Gastrocnemius medialis (tissue), 4 donors: ENCODE measurements at regions not wholly inside any gene's neighbourhood (a gene's known extent, or its start where the extent isn't known, plus 50 kb on each side); places are given as distances from the start of the nearest gene placed in this dataset.

Experiments
- CTCF ChIP-seq, 5 experiments: fragments of 450-650 bp in 3 of 5; fragments of 200-600 bp in 2 of 5; sonication (generic) in 2 of 5; IDR thresholded peaks in 4 of 5; conservative IDR thresholded peaks in 1 of 5; 1 replicate in 4 of 5; 2 replicates in 1 of 5; pipeline ENCODE4 v1.5.1; 2016 to 2019; ENCODE audit warnings: antibody characterized with exemption in 5 of 5, mild to moderate bottlenecking in 3 of 5, moderate library complexity in 3 of 5
- POLR2A ChIP-seq, 2 donors: fragments of 450-650 bp; IDR thresholded peaks; one replicate each; pipeline ENCODE4 v1.6.1; 2017; ENCODE audit warnings: antibody characterized with exemption in 2 of 2, mild to moderate bottlenecking in 2 of 2, moderate library complexity in 2 of 2

DNA sequence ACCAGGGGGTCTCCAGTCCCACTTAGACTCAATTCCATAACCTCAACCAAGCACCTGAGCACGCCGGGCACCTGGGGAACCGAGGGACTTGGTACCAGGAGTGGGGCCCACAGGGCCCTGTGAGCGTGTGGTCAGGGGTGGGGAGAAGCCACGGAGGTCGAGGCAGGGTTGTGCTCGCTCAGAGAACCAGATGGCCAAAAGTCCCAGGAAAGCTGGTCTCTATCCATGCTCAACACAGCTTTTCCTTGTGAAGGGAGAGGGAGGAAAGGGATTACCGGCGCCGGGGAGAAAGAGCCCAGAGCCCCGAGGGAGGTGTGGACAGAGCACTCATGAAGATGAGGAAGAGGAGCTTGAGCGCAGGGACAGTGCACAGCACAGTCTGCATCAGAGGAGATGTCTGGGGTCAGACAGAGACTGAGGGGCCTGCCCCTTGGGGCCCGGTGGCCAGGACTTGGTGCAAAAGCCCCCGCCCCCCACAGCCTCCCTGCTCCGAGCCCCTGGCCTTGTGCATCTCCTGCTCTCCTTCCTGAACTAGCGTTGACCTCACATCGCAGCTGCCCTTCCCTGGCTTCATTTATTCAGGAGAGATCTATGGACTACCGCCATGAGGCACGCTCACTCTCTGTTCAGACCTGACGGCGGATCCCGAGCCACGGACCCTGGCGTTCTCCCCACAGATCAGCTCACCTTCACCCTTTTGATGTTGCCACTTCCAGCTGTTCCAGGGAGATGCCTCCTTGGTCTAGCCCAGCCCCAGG is 355.4 kb upstream of the TNRC6C start:
- TF ChIP-seq CTCF (IDR thresholded peaks at IDR 0.05 in 4 of 5, conservative IDR thresholded peaks at IDR 0.05 in 1 of 5) (no peak), POLR2A (IDR thresholded peaks at IDR 0.05) (no peak)
